Fibroblast of mammary gland (primary cell): ENCODE measurements at regions not wholly inside any gene's neighbourhood (a gene's known extent, or its start where the extent isn't known, plus 50 kb on each side); places are given as distances from the start of the nearest gene placed in this dataset.

ENCODE experiments used
- DNase-seq: peaks from one replicate; pipeline ENCODE4 v3.0.0-alpha.2; 2010; ENCODE audit warnings: low read depth
- H3K4me3 ChIP-seq: 2 replicates; pipeline ENCODE4 v1.5.1; 2011; ENCODE audit warnings: low read depth, mild to moderate bottlenecking, low read length, moderate library complexity; ENCODE audit not compliant: control insufficient read depth
- CTCF ChIP-seq: conservative IDR thresholded peaks from 2 replicates; pipeline ENCODE4 v1.5.1; 2011; ENCODE audit warnings: low read depth, low read length, inconsistent platforms; ENCODE audit not compliant: control insufficient read depth, insufficient read depth

DNA sequence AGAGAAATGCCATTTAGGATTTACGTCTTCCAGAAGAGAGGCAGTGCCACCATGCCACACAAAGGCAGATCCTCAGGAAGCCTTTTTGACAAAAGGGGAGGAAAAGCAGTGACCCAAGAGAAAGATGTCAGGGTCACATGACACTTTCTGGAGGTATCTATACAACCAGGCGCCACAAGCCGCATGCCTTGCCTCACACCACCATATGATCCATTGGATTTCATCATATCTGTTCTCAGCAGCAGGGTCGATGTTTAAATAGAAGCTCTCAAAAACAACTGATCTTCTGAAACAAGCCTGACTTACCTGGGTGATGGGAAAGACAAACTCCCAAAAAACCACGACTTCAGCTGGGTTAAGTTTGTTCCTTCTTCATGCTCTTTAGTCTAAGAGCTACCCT, 52.5 kb upstream of the UNC5B start:
- DNase-seq = no peak
- no peak for TF ChIP-seq CTCF
- no peak overlapping the region for H3K4me3 ChIP-seq

DNA sequence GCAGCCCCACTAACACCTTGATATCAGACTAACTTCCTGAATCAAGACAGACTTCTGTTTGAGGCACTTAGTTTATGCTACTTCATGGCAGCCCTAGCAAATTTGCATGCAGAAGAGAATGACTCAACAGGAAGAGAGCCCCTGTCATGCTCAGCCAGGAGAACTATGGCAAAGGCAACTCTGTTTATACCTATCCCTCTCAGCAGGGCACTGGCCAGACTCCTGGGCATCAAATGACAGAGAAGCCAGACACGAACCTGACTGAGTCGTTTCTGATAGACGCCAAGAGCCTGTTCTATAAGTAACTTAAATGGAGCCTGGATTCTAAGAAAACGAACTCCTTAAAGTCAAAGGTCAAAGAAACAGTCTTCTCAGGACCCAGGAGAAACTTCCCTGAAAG, 50.9 kb upstream of the UNC5B start:
- no peak for TF ChIP-seq CTCF
- peak; percentile 4 for DNase-seq
- H3K4me3 ChIP-seq = no peak overlapping the region
